KMS-11 (cell line): ENCODE measurements at regions not wholly inside any gene's neighbourhood (a gene's known extent, or its start where the extent isn't known, plus 50 kb on each side); places are given as distances from the start of the nearest gene placed in this dataset.

Source experiments
- H2AFZ ChIP-seq: fragments of 200-600 bp; sonication (generic); 2 replicates; pipeline ENCODE4 v1.6.1; 2016; ENCODE audit warnings: antibody characterized with exemption, mixed run types, low read depth
- H3K27ac ChIP-seq: fragments of 200-600 bp; sonication (generic); 2 replicates; pipeline ENCODE4 v1.6.1; 2016; ENCODE audit warnings: mild to moderate bottlenecking, mixed run types
- H3K27me3 ChIP-seq: fragments of 200-600 bp; sonication (generic); 2 replicates; pipeline ENCODE4 v1.6.1; 2017; ENCODE audit warnings: mild to moderate bottlenecking, low read depth, mixed run types, moderate library complexity; ENCODE audit not compliant: insufficient read depth
- H3K36me3 ChIP-seq: fragments of 200-600 bp; sonication (generic); 2 replicates; pipeline ENCODE4 v1.6.1; 2017; ENCODE audit warnings: mild to moderate bottlenecking, mixed run types; ENCODE audit not compliant: insufficient read depth
- H3K4me1 ChIP-seq: fragments of 200-600 bp; sonication (generic); 2 replicates; pipeline ENCODE4 v1.6.1; 2016; ENCODE audit warnings: mild to moderate bottlenecking, low read depth, mixed run types; ENCODE audit not compliant: poor library complexity, severe bottlenecking
- H3K4me2 ChIP-seq: fragments of 200-600 bp; sonication (generic); 2 replicates; pipeline ENCODE4 v1.7.0; 2016; ENCODE audit warnings: mild to moderate bottlenecking, mixed run types
- H3K4me3 ChIP-seq: fragments of 200-600 bp; sonication (generic); IDR thresholded peaks from 2 replicates; pipeline ENCODE4 v1.6.1; 2017; ENCODE audit warnings: low read depth, low read length, mixed read lengths; ENCODE audit not compliant: insufficient read depth
- H3K79me2 ChIP-seq: fragments of 200-600 bp; sonication (generic); 2 replicates; pipeline ENCODE4 v1.6.1; 2016; ENCODE audit warnings: low read depth, mixed run types; ENCODE audit not compliant: insufficient read depth
- H3K9ac ChIP-seq: fragments of 200-600 bp; sonication (generic); 2 replicates; pipeline ENCODE4 v1.6.1; 2016; ENCODE audit warnings: mild to moderate bottlenecking, mixed run types
- H4K20me1 ChIP-seq: fragments of 200-600 bp; sonication (generic); 2 replicates; pipeline ENCODE4 v1.6.1; 2016; ENCODE audit warnings: mild to moderate bottlenecking, mixed run types; ENCODE audit not compliant: insufficient read depth
- CTCF ChIP-seq: fragments of 200-600 bp; sonication (generic); conservative IDR thresholded peaks from 2 replicates; pipeline ENCODE4 v1.6.1; 2017; ENCODE audit warnings: low read depth, mild to moderate bottlenecking, antibody characterized with exemption, low read length, moderate library complexity, mixed read lengths

GRCh38 chrX:137354851-137355250 is 211.1 kb upstream of the ZIC3 start:
- H4K20me1 ChIP-seq: no peaks in the 10 kb centered on the region
- no peaks in the 10 kb centered on the region for H3K27me3 ChIP-seq
- no peaks in the 10 kb centered on the region for H3K36me3 ChIP-seq
- no peak overlapping the region for H2AFZ ChIP-seq
- H3K4me1 ChIP-seq: no peaks in the 10 kb centered on the region
- H3K79me2 ChIP-seq: no peaks in the 10 kb centered on the region
- H3K4me2 ChIP-seq: no peak overlapping the region
- H3K9ac ChIP-seq: no peak overlapping the region
- H3K27ac ChIP-seq: no peak overlapping the region
- no peak overlapping the region for H3K4me3 ChIP-seq
- no peak for TF ChIP-seq CTCF

GRCh38 chrX:137353404-137353803 is 212.5 kb upstream of the ZIC3 start:
- Histone ChIP-seq H3K9ac (no peak overlapping the region), H3K27me3 (no peaks in the 10 kb centered on the region), H4K20me1 (no peaks in the 10 kb centered on the region), H3K36me3 (no peaks in the 10 kb centered on the region), H2AFZ (no peak overlapping the region), H3K79me2 (no peaks in the 10 kb centered on the region), H3K27ac (no peak overlapping the region), H3K4me3 (no peak overlapping the region), H3K4me2 (no peak overlapping the region), H3K4me1 (no peaks in the 10 kb centered on the region)
- no peak for TF ChIP-seq CTCF

- no peak overlapping the region for H3K4me3 ChIP-seq
- H3K9ac ChIP-seq: no peak overlapping the region
- H3K79me2 ChIP-seq: no peaks in the 10 kb centered on the region
- H3K4me2 ChIP-seq: no peak overlapping the region
- no peak overlapping the region for H3K27ac ChIP-seq
- no peak for TF ChIP-seq CTCF
- H4K20me1 ChIP-seq: no peaks in the 10 kb centered on the region
- H3K36me3 ChIP-seq: no peaks in the 10 kb centered on the region
- H2AFZ ChIP-seq: no peak overlapping the region
- H3K4me1 ChIP-seq: no peaks in the 10 kb centered on the region
- H3K27me3 ChIP-seq: no peaks in the 10 kb centered on the region
Observed at GRCh38 chrX:137352101-137352660, 213.7 kb upstream of the ZIC3 start.

- Histone ChIP-seq H3K4me3 (no peak overlapping the region), H3K4me1 (no peaks in the 10 kb centered on the region), H3K27ac (no peak overlapping the region), H2AFZ (no peak overlapping the region), H3K79me2 (no peaks in the 10 kb centered on the region), H3K36me3 (no peaks in the 10 kb centered on the region), H3K9ac (no peak overlapping the region), H3K27me3 (no peaks in the 10 kb centered on the region), H4K20me1 (no peaks in the 10 kb centered on the region), H3K4me2 (no peak overlapping the region)
- TF ChIP-seq CTCF: no peak
Observed at GRCh38 chrX:137342969-137343368, 223.0 kb upstream of the ZIC3 start.
